ENCODE measurements at regions not wholly inside any gene's neighbourhood (a gene's known extent, or its start where the extent isn't known, plus 50 kb on each side); places are given as distances from the start of the nearest gene placed in this dataset.
"Not testable (repeated sequence)": the region's sequence is repeated elsewhere in the genome, so short reads cannot be mapped to it uniquely, and the experiment has no call there.

GRCh38 chr17:18546514-18547398 lies 70.2 kb downstream of the LGALS9C start:
- not testable (repeated sequence) for DNase-seq (ENCODE audit: low read depth in 3 of 3)

DNA sequence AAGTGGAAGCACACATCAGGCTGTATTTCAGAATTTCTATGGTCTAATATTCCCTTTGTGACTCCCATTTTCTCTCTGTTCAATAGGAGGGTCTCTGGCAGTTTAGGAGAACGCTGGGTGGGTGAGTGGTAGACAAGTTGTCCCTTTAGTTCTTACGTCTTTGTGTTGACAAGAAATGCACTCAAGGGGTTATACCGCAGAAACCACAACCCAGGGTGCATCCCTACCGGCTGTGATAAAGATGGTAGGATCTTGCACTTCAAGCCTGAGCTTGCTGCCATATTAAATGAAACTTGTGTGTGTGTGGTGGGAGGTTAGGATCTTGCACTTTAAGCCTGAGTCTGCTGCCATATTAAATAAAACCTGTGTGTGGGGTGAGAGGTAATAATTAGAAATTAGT lies 80.5 kb downstream of the LGALS9C start:
- DNase-seq (ENCODE audit: low read depth in 3 of 3), result not testable (repeated sequence)

- not testable (repeated sequence) for DNase-seq (ENCODE audit: low read depth in 3 of 3)
Observed at GRCh38 chr17:18563381-18564098, 80.7 kb downstream of the TBC1D28 start.

- peak in 2 of 3 experiments; percentile 3 to 9 for DNase-seq (ENCODE audit: low read depth in 3 of 3)
Observed at GRCh38 chr17:18564099-18564448, 80.1 kb downstream of the TBC1D28 start.

- not testable (repeated sequence) for DNase-seq (ENCODE audit: low read depth in 3 of 3)
Observed at GRCh38 chr17:18568108-18568995, 75.8 kb downstream of the TBC1D28 start.

DNA sequence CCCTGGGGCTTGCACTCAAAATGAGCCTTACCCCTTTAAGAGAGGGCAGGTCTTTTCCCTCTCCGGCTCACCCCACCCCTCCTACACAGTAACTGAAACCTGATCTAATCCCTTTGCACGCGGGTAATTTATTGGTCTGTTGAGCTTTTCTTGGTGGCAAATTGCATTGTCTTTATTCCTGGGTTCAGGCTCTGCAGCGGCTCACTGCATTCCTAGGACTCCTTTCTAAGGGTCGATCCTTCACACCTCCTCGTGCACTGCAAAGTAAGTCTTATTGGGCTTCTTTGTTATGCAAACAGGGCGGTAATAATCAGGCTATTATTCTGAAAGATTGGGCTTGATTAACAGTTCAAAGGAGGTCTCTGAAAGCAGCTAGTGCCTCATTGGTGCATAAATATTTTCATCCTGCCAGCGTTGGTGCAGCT lies 74.7 kb downstream of the TBC1D28 start:
- DNase-seq (ENCODE audit: low read depth in 3 of 3), result not testable (repeated sequence)

DNA sequence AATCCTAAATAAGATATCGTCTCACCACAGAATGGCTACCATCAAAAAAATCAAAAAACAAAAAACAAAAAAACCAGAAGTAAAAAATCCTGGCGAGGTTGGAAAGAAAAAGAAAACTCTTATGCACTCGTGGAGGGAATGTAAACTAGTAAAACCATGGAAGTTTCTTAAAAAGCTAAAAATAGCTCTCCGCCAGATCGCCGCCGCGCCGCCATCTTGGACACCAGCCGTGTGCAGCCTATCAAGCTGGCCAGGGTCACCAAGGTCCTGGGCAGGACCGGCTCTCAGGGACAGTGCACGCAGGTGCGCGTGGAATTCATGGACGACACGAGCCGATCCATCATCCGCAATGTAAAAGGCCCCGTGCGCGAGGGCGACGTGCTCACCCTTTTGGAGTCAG lies 71.7 kb downstream of the TBC1D28 start:
- not testable (repeated sequence) for DNase-seq (ENCODE audit: low read depth in 3 of 3)

DNA sequence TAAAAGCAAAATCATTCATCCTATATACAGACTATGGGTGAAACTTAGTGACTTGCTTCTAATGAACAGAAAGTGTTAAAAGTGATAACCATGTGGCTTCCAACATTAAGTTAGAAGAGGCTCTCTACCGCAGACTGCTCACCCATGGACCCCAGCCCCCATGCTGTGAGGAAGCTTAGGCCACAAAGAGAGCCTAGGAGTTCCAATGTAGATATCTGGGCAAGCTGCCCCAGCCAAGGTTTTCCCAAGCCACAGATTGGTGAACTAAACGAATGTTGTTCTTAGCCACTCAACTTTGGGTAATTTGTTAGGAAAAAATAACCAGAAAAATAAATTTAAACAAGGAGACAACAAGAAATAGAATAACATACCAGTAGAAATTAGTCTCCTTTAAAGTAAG lies 70.1 kb downstream of the TBC1D28 start:
- not testable (repeated sequence) for DNase-seq (ENCODE audit: low read depth in 3 of 3)

Data from stimulated activated CD4-positive, alpha-beta T cell treated with anti-CD3 and anti-CD28 coated beads, TNF-alpha, amount 100 ng/mL, for 24 hours (primary cell).